ENCODE measurements at regions not wholly inside any gene's neighbourhood (a gene's known extent, or its start where the extent isn't known, plus 50 kb on each side); places are given as distances from the start of the nearest gene placed in this dataset.

GRCh38 chr1:81679942-81680341, 120.8 kb upstream of the ADGRL2 start:
- Histone ChIP-seq H2AFZ (ENCODE audit: low read length) (no peak overlapping the region), H3K27ac (ENCODE audit: low read depth, low read length, poor library complexity, severe bottlenecking) (no peak overlapping the region), H3K4me1 (ENCODE audit: insufficient read depth, low read length, poor library complexity, severe bottlenecking) (no peaks in the 10 kb centered on the region), H3K79me2 (ENCODE audit: insufficient read depth, low read depth, low read length) (no peaks in the 10 kb centered on the region), H3K9me3 (ENCODE audit: low read length) (no peaks in the 10 kb centered on the region), H3K36me3 (ENCODE audit: insufficient read depth, low read length) (no peaks in the 10 kb centered on the region), H3K9me2 (ENCODE audit: insufficient read depth, low read length) (no peaks in the 10 kb centered on the region), H3K4me3 (ENCODE audit: low read depth, low read length, poor library complexity, severe bottlenecking) (no peak overlapping the region), H3K4me2 (ENCODE audit: low read length) (no peak overlapping the region), H4K20me1 (ENCODE audit: insufficient read depth, low read length) (no peaks in the 10 kb centered on the region)
- CTCF ChIA-PET (ENCODE audit: unreplicated experiment): no interaction called here
- POLR2A ChIA-PET: no interaction called here
- intact Hi-C loops (cut with micrococcal nuclease; ENCODE audit: unreplicated experiment): no loop called here
- TF ChIP-seq, protein P1, sequence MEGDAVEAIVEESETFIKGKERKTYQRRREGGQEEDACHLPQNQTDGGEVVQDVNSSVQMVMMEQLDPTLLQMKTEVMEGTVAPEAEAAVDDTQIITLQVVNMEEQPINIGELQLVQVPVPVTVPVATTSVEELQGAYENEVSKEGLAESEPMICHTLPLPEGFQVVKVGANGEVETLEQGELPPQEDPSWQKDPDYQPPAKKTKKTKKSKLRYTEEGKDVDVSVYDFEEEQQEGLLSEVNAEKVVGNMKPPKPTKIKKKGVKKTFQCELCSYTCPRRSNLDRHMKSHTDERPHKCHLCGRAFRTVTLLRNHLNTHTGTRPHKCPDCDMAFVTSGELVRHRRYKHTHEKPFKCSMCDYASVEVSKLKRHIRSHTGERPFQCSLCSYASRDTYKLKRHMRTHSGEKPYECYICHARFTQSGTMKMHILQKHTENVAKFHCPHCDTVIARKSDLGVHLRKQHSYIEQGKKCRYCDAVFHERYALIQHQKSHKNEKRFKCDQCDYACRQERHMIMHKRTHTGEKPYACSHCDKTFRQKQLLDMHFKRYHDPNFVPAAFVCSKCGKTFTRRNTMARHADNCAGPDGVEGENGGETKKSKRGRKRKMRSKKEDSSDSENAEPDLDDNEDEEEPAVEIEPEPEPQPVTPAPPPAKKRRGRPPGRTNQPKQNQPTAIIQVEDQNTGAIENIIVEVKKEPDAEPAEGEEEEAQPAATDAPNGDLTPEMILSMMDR (conservative IDR thresholded peaks at IDR 0.05; ENCODE audit: low read length): no peak
- no peak for TF ChIP-seq EZH2phosphoT487 (IDR thresholded peaks at IDR 0.05; ENCODE audit: borderline replicate concordance, low read depth, low read length)
- no peak for DNase-seq (ENCODE audit: low spot score)
- BruUV-seq (replicated peaks): no TSS peak

GRCh38 chr1:81678779-81679178, 122.0 kb upstream of the ADGRL2 start:
- CTCF ChIA-PET (ENCODE audit: unreplicated experiment): no interaction called here
- POLR2A ChIA-PET: no interaction called here
- no TSS peak for BruUV-seq (replicated peaks)

GRCh38 chr1:81672766-81673165, 128.0 kb upstream of the ADGRL2 start:
- H3K79me2 ChIP-seq (ENCODE audit: insufficient read depth, low read depth, low read length): no peaks in the 10 kb centered on the region
- intact Hi-C loops (cut with micrococcal nuclease; ENCODE audit: unreplicated experiment): no loop called here

More at GRCh38 chr1:81678779-81679178, 122.0 kb upstream of the ADGRL2 start:
- no peak for TF ChIP-seq EZH2phosphoT487 (IDR thresholded peaks at IDR 0.05; ENCODE audit: borderline replicate concordance, low read depth, low read length)
- TF ChIP-seq, protein P1 (conservative IDR thresholded peaks at IDR 0.05; ENCODE audit: low read length): no peak
- no peak overlapping the region for H3K27ac ChIP-seq (ENCODE audit: low read depth, low read length, poor library complexity, severe bottlenecking)
- H3K79me2 ChIP-seq (ENCODE audit: insufficient read depth, low read depth, low read length): no peaks in the 10 kb centered on the region
- no peak overlapping the region for H3K4me3 ChIP-seq (ENCODE audit: low read depth, low read length, poor library complexity, severe bottlenecking)
- H3K4me1 ChIP-seq (ENCODE audit: insufficient read depth, low read length, poor library complexity, severe bottlenecking): no peaks in the 10 kb centered on the region
- H2AFZ ChIP-seq (ENCODE audit: low read length): no peak overlapping the region
- intact Hi-C loops (cut with micrococcal nuclease; ENCODE audit: unreplicated experiment): no loop called here
- no peaks in the 10 kb centered on the region for H3K9me2 ChIP-seq (ENCODE audit: insufficient read depth, low read length)
- DNase-seq (ENCODE audit: low spot score): no peak
- no peak overlapping the region for H3K4me2 ChIP-seq (ENCODE audit: low read length)
- H4K20me1 ChIP-seq (ENCODE audit: insufficient read depth, low read length): no peaks in the 10 kb centered on the region
- H3K9me3 ChIP-seq (ENCODE audit: low read length): no peaks in the 10 kb centered on the region
- H3K36me3 ChIP-seq (ENCODE audit: insufficient read depth, low read length): no peaks in the 10 kb centered on the region

More at GRCh38 chr1:81672766-81673165, 128.0 kb upstream of the ADGRL2 start:
- Histone ChIP-seq H3K4me3 (ENCODE audit: low read depth, low read length, poor library complexity, severe bottlenecking) (no peak overlapping the region), H3K27ac (ENCODE audit: low read depth, low read length, poor library complexity, severe bottlenecking) (no peak overlapping the region), H3K36me3 (ENCODE audit: insufficient read depth, low read length) (no peaks in the 10 kb centered on the region), H3K4me2 (ENCODE audit: low read length) (no peak overlapping the region), H3K9me2 (ENCODE audit: insufficient read depth, low read length) (no peaks in the 10 kb centered on the region), H4K20me1 (ENCODE audit: insufficient read depth, low read length) (no peaks in the 10 kb centered on the region), H3K9me3 (ENCODE audit: low read length) (no peaks in the 10 kb centered on the region), H3K4me1 (ENCODE audit: insufficient read depth, low read length, poor library complexity, severe bottlenecking) (no peaks in the 10 kb centered on the region), H2AFZ (ENCODE audit: low read length) (no peak overlapping the region)
- ChIA-PET POLR2A (no interaction called here), CTCF (ENCODE audit: unreplicated experiment) (no interaction called here)
- BruUV-seq (replicated peaks): no TSS peak
- DNase-seq (ENCODE audit: low spot score): no peak
- no peak for TF ChIP-seq EZH2phosphoT487 (IDR thresholded peaks at IDR 0.05; ENCODE audit: borderline replicate concordance, low read depth, low read length)
- TF ChIP-seq, protein P1 (conservative IDR thresholded peaks at IDR 0.05; ENCODE audit: low read length): no peak
